ENCODE measurements at regions not wholly inside any gene's neighbourhood (a gene's known extent, or its start where the extent isn't known, plus 50 kb on each side); places are given as distances from the start of the nearest gene placed in this dataset.

- TF ChIP-seq CHD7 (IDR thresholded peaks at IDR 0.05; ENCODE audit: insufficient replicate concordance, low read length) (no peak), TAF7 (optimal IDR thresholded peaks at IDR 0.05; ENCODE audit: borderline replicate concordance, low read depth, low read length) (no peak), CHD2 (IDR thresholded peaks at IDR 0.05; ENCODE audit: low read length) (no peak), HDAC6 (IDR thresholded peaks at IDR 0.05; ENCODE audit: low read depth, low read length) (no peak), POLR2A (IDR thresholded peaks at IDR 0.05; ENCODE audit: control extremely low read depth in 1 of 2, low read depth in 2 of 2, low read length in 2 of 2) (no peak), MAFK (IDR thresholded peaks at IDR 0.05; ENCODE audit: low read depth, low read length) (no peak), POLR2AphosphoS5 (IDR thresholded peaks at IDR 0.05; ENCODE audit: low read depth, low read length) (no peak), RNF2 (IDR thresholded peaks at IDR 0.05; ENCODE audit: borderline replicate concordance, low read depth, low read length, missing control alignments, poor library complexity, severe bottlenecking) (no peak), MAX (IDR thresholded peaks at IDR 0.05) (no peak), RAD21 (IDR thresholded peaks at IDR 0.05 in 1 of 2, conservative IDR thresholded peaks at IDR 0.05 in 1 of 2; ENCODE audit: low read depth in 2 of 2, low read length in 2 of 2) (no peak), TEAD4 (IDR thresholded peaks at IDR 0.05; ENCODE audit: low read depth, low read length) (no peak), SUZ12 (IDR thresholded peaks at IDR 0.05; ENCODE audit: low read length) (no peak)
Measured at GRCh38 chr12:116642106-116642505, 82.9 kb downstream of the MAP1LC3B2 start (continued).

Data from H1 (cell line).